Neural progenitor cell (in vitro differentiated cells): ENCODE measurements at regions not wholly inside any gene's neighbourhood (a gene's known extent, or its start where the extent isn't known, plus 50 kb on each side); places are given as distances from the start of the nearest gene placed in this dataset.

Experiments used
- DNase-seq: peaks from one replicate; pipeline ENCODE4 v3.0.0-alpha.2; 2016; ENCODE audit warnings: low spot score
- H2AFZ ChIP-seq: fragments of 200-600 bp; sonication (generic); replicated peaks from 2 replicates; pipeline ENCODE4 v1.6.1; 2016; ENCODE audit warnings: antibody characterized with exemption
- H3F3A ChIP-seq: fragments of 200-600 bp; sonication (generic); 2 replicates; pipeline ENCODE4 v1.6.1; 2016; ENCODE audit warnings: antibody characterized with exemption, low read depth
- H3K27ac ChIP-seq: fragments of 200-600 bp; sonication (generic); 2 replicates; pipeline ENCODE4 v1.5.1; 2016; ENCODE audit warnings: mild to moderate bottlenecking
- H3K27me3 ChIP-seq: fragments of 200-600 bp; sonication (generic); 2 replicates; pipeline ENCODE4 v1.6.1; 2016; ENCODE audit warnings: mild to moderate bottlenecking, moderate library complexity
- H3K36me3 ChIP-seq: fragments of 200-600 bp; sonication (generic); 2 replicates; pipeline ENCODE4 v1.5.1; 2016
- H3K4me1 ChIP-seq: fragments of 200-600 bp; sonication (generic); 2 replicates; pipeline ENCODE4 v1.6.1; 2016; ENCODE audit warnings: mixed run types
- H3K4me2 ChIP-seq: fragments of 200-600 bp; sonication (generic); 2 replicates; pipeline ENCODE4 v1.6.1; 2016
- H3K4me3 ChIP-seq: fragments of 200-600 bp; sonication (generic); 2 replicates; pipeline ENCODE4 v1.5.1; 2016
- H3K79me2 ChIP-seq: fragments of 200-600 bp; sonication (generic); 2 replicates; pipeline ENCODE4 v1.6.1; 2016; ENCODE audit warnings: low read depth
- H3K9ac ChIP-seq: fragments of 200-600 bp; sonication (generic); 2 replicates; pipeline ENCODE4 v1.6.1; 2016
- H3K9me3 ChIP-seq: fragments of 200-600 bp; sonication (generic); 2 replicates; pipeline ENCODE4 v1.5.1; 2016; ENCODE audit warnings: low read depth
- H4K20me1 ChIP-seq: fragments of 200-600 bp; sonication (generic); 2 replicates; pipeline ENCODE4 v1.6.1; 2016; ENCODE audit warnings: low read depth
- H3K27ac Mint-ChIP-seq: 3 replicates; pipeline ENCODE4 v1.8.0; 2021; ENCODE audit warnings: mixed read lengths
- H3K27me3 Mint-ChIP-seq: 2 replicates; pipeline ENCODE4 v1.8.0; 2022; ENCODE audit warnings: low read depth, mild to moderate bottlenecking, inconsistent platforms, moderate library complexity, mixed read lengths; ENCODE audit not compliant: insufficient read depth
- H3K36me3 Mint-ChIP-seq: 3 replicates; pipeline ENCODE4 v1.8.0; 2021; ENCODE audit warnings: mixed read lengths
- H3K4me1 Mint-ChIP-seq: 3 replicates; pipeline ENCODE4 v1.8.0; 2021; ENCODE audit warnings: mixed read lengths
- H3K4me3 Mint-ChIP-seq: 3 replicates; pipeline ENCODE4 v1.8.0; 2021; ENCODE audit warnings: mild to moderate bottlenecking, moderate library complexity, mixed read lengths
- H3K9me3 Mint-ChIP-seq: 3 replicates; pipeline ENCODE4 v1.8.0; 2020; ENCODE audit warnings: mixed read lengths
- EZH2 ChIP-seq: fragments of 200-600 bp; sonication (generic); IDR thresholded peaks from 2 replicates; pipeline ENCODE4 v1.6.1; 2017; ENCODE audit warnings: antibody characterized with exemption, mild to moderate bottlenecking, moderate library complexity
- EZH2phosphoT487 ChIP-seq: fragments of 200-600 bp; sonication (generic); IDR thresholded peaks from 2 replicates; pipeline ENCODE4 v1.6.1; 2017; ENCODE audit warnings: antibody characterized with exemption
- TF ChIP-seq, protein P1 (sequence below): fragments of 200-600 bp; sonication (generic); IDR thresholded peaks from 2 replicates; pipeline ENCODE4 v1.5.1; 2017; ENCODE audit warnings: antibody characterized with exemption, mild to moderate bottlenecking

DNA sequence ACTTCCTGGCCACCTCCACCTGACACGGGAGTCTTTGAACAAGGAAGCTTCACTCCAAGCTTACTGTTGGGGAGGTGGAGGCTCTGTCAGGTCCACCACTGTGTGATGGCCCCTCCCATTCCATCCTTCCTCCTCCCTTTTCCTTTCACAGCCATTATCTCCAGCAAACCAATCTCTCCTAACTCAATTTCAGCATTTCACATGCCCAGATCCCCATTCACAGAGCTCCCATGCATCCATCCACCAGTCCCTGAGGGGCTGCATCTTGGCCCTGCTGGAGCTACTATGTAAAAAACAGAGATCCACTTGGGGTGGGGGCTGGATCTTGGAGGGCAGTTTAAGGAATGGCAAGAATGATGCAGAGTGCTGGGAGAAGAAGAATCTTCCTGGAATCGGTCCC lies 129.0 kb upstream of the COPS8 start:
- Histone ChIP-seq H3K27ac (no peak overlapping the region), H4K20me1 (no peaks in the 10 kb centered on the region), H3K36me3 (no peaks in the 10 kb centered on the region), H3K4me2 (no peak overlapping the region), H3F3A (peaks cover 3% of the 10 kb centered on the region), H3K9me3 (no peaks in the 10 kb centered on the region), H3K4me1 (peaks cover 11% of the 10 kb centered on the region), H3K79me2 (no peaks in the 10 kb centered on the region), H3K9ac (no peak overlapping the region), H2AFZ (no peak overlapping the region), H3K4me3 (no peak overlapping the region), H3K27me3 (no peaks in the 10 kb centered on the region)
- peaks cover 6% of the 10 kb centered on the region for H3K9me3 Mint-ChIP-seq
- no peak for DNase-seq
- no peak overlapping the region for H3K4me3 Mint-ChIP-seq
- peaks cover 10% of the 10 kb centered on the region for H3K27me3 Mint-ChIP-seq
- no peaks in the 10 kb centered on the region for H3K36me3 Mint-ChIP-seq
- H3K4me1 Mint-ChIP-seq = peaks cover 8% of the 10 kb centered on the region
- TF ChIP-seq, protein P1, sequence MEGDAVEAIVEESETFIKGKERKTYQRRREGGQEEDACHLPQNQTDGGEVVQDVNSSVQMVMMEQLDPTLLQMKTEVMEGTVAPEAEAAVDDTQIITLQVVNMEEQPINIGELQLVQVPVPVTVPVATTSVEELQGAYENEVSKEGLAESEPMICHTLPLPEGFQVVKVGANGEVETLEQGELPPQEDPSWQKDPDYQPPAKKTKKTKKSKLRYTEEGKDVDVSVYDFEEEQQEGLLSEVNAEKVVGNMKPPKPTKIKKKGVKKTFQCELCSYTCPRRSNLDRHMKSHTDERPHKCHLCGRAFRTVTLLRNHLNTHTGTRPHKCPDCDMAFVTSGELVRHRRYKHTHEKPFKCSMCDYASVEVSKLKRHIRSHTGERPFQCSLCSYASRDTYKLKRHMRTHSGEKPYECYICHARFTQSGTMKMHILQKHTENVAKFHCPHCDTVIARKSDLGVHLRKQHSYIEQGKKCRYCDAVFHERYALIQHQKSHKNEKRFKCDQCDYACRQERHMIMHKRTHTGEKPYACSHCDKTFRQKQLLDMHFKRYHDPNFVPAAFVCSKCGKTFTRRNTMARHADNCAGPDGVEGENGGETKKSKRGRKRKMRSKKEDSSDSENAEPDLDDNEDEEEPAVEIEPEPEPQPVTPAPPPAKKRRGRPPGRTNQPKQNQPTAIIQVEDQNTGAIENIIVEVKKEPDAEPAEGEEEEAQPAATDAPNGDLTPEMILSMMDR = no peak
- TF ChIP-seq EZH2 (no peak), EZH2phosphoT487 (no peak)
- H3K27ac Mint-ChIP-seq = no peak overlapping the region

DNA sequence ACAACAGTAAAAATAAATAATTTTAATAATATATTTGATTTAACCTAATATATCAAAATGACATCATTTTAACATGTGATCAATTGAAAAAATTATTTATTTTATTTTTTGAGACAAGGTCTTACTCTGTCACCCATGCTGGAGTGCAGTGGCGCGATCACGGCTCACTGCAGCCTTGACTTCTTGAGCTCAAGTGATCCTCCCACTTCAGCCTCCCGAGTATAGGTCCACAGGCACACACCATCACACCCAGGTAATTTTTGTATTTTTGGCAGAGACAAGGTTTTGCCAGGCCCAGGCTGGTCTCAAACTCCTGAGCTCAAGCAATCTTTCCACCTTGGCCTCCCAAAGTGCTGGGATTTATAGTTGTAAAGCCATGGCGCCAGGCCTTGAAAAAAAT lies 126.7 kb upstream of the COPS8 start:
- H3K27ac Mint-ChIP-seq = no peak overlapping the region
- peaks cover 1% of the 10 kb centered on the region for H3K36me3 Mint-ChIP-seq
- H3K9me3 Mint-ChIP-seq = peaks cover 5% of the 10 kb centered on the region
- Histone ChIP-seq H3K27ac (no peak overlapping the region), H3K9ac (no peak overlapping the region), H3K4me2 (no peak overlapping the region), H3K4me1 (peaks cover 11% of the 10 kb centered on the region), H3K79me2 (no peaks in the 10 kb centered on the region), H3K36me3 (no peaks in the 10 kb centered on the region), H3F3A (peaks cover 3% of the 10 kb centered on the region), H3K4me3 (no peak overlapping the region), H3K27me3 (no peaks in the 10 kb centered on the region), H2AFZ (no peak overlapping the region), H3K9me3 (no peaks in the 10 kb centered on the region), H4K20me1 (no peaks in the 10 kb centered on the region)
- no peak for DNase-seq
- H3K4me3 Mint-ChIP-seq = no peak overlapping the region
- H3K4me1 Mint-ChIP-seq = peaks cover 10% of the 10 kb centered on the region
- peaks cover 6% of the 10 kb centered on the region for H3K27me3 Mint-ChIP-seq
- TF ChIP-seq, protein P1 = no peak
- TF ChIP-seq EZH2phosphoT487 (no peak), EZH2 (no peak)

DNA sequence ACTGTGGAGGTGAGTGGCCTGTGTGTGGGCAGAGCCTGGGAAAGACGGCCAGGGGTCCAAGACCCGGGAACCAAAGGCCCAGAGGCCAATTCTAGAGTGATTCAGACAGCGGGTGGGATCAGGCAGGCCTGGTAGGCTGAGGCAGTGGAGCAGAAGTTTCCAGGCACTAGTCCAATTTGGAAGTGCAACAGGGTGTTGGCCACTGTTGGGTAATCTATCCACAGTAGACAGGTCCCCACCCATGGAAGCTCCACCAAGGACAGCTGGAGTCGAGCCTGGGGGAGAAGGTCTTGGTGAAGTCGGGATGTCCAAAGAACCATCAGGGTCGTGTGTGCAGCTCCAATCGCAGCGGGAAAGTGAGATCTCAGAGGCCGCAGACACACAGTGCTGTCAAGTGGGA lies 125.8 kb upstream of the COPS8 start:
- H4K20me1 ChIP-seq = no peaks in the 10 kb centered on the region
- no peak overlapping the region for H3K4me3 ChIP-seq
- H3K9ac ChIP-seq = no peak overlapping the region
- H3K4me1 Mint-ChIP-seq = peaks cover 16% of the 10 kb centered on the region
- TF ChIP-seq EZH2 (no peak), EZH2phosphoT487 (no peak)
- TF ChIP-seq, protein P1 = no peak
- no peaks in the 10 kb centered on the region for H3K9me3 ChIP-seq
- H3K36me3 Mint-ChIP-seq = peaks cover 1% of the 10 kb centered on the region
- H3K27me3 Mint-ChIP-seq = peaks cover 4% of the 10 kb centered on the region
- peaks cover 11% of the 10 kb centered on the region for H3K4me1 ChIP-seq
- H3K27me3 ChIP-seq = no peaks in the 10 kb centered on the region
- no peak overlapping the region for H3K4me2 ChIP-seq
- no peaks in the 10 kb centered on the region for H3K79me2 ChIP-seq
- H3F3A ChIP-seq = peaks cover 3% of the 10 kb centered on the region
- H3K27ac Mint-ChIP-seq = no peak overlapping the region
- no peaks in the 10 kb centered on the region for H3K36me3 ChIP-seq
- no peak overlapping the region for H2AFZ ChIP-seq
- DNase-seq = no peak
- no peak overlapping the region for H3K4me3 Mint-ChIP-seq
- peaks cover 5% of the 10 kb centered on the region for H3K9me3 Mint-ChIP-seq
- H3K27ac ChIP-seq = no peak overlapping the region
